ENCODE measurements at regions not wholly inside any gene's neighbourhood (a gene's known extent, or its start where the extent isn't known, plus 50 kb on each side); places are given as distances from the start of the nearest gene placed in this dataset.

DNA sequence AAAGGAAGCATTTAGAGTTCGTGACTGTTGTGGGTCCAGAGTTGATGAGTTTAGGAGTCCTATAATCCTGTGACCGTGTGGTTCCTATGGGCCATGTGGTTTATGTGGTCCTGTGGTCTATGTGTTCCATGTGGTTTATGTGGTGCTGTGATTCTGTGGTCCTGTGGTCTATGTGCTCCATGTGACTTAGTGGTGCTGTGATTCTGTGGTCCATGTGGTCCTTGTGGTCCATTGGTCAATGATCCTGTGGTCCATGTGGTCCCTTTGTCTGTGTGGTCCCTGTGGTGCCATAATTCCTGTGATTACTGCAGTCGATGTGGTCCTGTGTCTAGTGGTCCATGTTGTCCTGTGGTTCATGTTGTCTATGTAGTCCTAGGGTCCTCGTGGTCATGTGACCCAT, 167.3 kb downstream of the TMEM18 start:
- no peak for DNase-seq (ENCODE audit: low read depth)

DNA sequence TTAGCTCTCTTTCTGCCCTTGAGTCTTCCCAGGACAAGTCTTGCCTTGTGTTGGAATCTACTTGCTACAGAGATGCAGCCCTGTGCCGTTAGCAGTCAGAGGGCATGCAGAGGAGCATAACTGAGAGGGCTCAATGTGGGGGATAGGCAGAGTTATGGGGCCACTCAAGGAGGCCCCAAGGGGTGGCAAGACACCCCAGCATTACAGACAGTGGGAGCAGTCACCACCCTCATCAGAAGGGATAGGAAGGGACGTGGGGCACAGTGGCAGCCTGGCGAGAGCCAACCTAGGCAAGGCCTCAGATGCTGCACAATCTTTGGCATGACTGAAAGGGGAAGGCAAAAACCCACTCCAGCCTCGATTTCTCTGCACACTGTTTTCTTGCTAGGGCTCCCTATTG, 169.1 kb downstream of the TMEM18 start:
- DNase-seq (ENCODE audit: low read depth): no peak

DNA sequence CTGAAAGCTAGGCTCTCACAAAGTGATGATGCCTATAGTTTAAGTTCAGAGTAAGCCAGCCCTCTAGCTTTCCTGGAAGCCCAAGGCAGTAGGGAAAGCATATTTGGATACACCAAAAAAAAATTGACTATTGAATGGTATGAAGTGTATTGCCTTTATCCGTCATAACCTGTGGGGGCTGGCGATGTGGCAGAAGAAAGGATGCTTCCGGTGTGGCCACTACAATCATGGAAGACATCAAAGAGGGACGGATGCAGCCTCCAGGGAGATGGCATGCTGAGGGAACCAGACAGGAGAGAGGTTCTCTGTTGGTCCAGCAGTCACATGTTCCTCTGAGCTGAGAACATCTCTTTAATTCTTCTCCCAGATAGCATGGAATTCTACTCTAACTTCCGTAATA, 170.3 kb downstream of the TMEM18 start:
- DNase-seq (ENCODE audit: low read depth): no peak

DNA sequence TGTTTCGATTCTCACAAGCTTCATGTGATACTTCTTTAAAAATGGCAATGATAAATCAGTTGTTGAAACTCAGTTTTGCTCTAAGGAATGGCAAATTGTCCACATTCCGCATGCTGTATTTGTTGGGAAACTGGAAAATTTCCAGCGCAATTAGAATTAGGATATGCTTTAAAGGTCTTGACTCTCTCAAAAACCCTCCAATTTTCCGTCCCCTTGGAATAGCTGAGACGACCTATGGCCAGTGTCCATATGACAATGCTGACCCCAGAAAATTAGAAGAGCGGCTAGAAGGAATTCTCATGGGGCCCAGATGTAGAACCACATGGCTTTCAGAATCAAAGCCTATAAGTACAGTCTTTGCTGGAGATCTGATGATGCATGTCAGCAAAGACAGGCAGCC, 170.8 kb downstream of the TMEM18 start:
- no peak for DNase-seq (ENCODE audit: low read depth)

DNA sequence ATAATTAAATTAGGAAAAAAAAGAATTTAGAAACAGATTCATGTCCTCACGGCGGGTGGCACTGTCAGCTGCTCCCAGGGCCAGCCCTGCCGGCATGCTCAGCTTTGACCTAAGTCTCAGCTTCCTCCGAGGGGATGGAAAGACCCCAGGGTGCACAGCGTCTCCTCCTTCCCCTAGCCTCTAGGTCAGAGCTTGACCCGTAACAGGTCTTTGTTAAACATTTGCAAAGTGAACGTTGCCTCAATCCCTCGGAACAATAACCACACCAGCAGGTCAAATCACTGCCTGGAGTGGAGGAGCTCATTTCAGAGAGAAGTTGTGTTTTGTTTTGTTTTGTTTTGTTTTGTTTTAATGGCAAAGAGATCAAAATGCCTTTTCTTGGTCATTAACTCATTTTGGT, 171.3 kb downstream of the TMEM18 start:
- no peak for DNase-seq (ENCODE audit: low read depth)

DNA sequence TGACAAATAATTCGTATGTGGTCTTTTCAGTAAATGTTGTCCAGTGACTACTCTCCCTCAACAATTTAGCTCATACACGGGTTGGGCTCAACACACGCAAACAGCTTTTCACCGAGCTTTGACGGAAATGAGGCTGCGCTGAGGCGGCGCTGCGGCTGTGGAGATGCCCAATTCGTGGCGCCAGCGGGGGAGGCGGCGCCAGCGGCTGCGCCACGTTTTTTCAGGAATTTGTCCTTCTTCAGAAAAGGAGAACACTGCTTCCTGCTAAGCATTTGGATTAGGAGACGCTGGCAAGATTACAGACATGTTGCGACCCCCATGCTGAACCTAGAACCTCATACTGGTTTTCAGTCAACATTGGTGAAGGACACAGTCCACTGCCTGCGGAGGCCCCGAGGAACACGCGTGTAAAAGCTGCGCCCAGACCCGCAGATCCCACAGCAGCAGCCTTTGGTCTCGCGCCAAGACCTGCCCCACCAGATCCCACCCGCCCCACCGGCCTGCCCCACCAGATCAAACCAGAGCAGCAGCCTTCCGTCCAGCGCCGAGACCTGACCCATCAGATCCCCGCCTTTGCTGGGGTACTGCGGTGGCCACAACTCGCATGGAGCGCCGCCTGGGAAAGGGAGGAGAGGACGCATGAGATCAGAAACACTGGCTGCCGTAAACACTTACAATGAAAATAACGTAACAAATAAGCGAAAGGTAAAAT, 173.8 kb downstream of the TMEM18 start:
- no peak for DNase-seq (ENCODE audit: low read depth)

DNA sequence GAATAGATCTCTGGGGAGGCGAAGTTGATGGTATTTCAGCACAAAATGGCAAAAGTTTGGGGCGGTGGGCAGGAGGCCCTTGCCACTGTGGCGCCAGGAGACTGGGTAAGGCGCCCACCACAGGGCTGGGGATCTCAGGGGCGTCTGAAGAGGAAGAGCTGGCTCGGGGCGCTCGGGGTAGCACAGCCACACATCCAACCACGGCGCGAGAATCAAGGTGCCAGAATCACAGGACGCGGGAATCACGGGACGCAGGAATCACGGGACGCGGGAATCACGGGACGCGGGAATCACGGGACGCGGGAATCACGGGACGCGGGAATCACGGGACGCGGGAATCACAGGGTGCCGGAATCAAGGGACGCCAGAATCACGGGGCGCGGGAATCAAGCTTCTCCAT, 174.4 kb downstream of the TMEM18 start:
- DNase-seq (ENCODE audit: low read depth): no peak

DNA sequence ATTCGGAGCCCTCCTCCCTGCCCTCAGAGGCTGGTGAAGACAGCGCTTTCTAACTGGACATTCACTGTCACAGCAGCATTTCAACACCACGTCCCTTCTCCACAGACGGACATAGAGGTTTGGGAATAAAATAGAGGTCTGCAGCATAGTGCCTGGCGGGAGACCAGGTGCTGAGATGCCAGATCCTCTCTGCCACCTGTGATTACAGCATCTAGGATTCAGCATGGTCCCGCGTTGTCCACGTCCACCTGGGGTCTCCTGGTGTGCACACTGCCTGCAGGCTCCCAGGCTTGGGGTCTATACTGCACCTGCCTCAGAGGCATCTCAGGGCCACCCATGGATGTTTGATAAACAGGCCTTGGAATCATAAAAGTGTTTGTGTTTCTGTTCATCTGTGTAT, 175.5 kb downstream of the TMEM18 start:
- DNase-seq (ENCODE audit: low read depth): no peak

DNA sequence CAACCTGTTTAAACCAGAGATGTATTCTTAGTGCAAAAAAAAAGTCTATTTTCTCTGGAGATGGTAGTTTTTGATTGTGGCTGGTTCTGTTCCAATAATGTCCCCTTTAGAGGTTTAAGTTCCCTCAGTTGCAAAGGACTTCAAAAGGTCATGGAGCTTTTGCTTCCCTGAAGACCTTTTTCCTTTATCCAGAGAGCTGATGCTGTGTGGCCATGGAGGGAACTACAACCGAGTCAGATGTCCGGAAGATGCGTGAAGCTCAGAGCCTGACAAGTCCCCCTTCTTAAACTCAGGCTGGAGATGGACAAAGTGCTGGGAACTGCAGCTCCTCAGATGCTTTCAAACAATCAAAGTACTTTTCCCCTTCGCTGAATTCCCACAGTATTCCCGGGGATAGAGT, 176.1 kb downstream of the TMEM18 start:
- DNase-seq (ENCODE audit: low read depth): peak; percentile 0

DNA sequence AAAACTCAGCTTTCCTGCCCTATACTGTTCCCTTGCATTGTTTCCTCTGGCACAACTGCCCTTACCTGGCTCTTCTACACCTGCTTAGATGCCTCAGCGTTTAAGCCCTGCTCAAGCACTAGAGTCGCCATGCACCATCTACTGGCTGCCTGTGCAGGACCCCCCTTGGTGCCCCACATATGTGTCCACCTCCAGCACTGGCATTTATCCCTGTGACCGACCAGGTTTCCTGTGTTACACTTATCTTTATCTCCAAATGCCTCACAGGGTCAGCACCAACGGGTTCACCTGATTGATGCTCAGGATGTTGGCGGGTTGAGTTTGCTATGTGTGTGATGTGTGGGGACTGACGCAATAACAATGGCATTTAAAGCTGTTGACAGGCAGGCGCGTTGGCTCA, 177.5 kb downstream of the TMEM18 start:
- no peak for DNase-seq (ENCODE audit: low read depth)

DNA sequence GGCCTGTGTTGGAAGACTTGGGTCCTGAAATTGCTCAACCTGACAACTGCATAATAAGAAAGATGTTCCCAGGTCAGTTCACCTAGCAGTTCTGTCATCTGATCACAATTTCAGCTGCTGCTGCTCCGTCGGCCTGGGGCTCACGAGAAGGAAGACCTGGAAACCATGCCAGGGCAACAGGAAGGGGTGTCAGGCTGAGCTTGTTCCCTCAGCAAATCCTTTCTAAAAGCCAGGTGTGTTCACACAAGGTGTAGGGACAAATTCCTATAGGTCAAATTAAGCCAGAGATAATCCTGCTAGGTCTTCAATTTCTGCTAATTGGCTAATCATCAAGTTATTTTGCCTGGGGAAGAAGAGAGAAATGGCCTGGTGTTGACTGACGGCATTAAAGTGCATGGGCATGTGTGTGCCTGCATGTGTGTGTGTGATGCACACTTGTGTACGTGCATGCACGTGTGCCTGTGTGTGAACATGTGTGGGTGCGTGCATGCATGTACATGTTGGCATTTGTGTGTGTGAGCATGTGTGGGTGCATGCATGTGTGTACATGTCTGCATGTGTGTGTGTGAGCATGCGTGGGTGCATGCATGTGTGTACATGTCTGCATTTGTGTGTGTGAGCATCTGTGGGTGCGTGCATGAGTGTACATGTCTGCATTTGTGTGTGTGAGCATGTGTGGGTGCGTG, 178.6 kb downstream of the TMEM18 start:
- DNase-seq (ENCODE audit: low read depth): no peak

DNA sequence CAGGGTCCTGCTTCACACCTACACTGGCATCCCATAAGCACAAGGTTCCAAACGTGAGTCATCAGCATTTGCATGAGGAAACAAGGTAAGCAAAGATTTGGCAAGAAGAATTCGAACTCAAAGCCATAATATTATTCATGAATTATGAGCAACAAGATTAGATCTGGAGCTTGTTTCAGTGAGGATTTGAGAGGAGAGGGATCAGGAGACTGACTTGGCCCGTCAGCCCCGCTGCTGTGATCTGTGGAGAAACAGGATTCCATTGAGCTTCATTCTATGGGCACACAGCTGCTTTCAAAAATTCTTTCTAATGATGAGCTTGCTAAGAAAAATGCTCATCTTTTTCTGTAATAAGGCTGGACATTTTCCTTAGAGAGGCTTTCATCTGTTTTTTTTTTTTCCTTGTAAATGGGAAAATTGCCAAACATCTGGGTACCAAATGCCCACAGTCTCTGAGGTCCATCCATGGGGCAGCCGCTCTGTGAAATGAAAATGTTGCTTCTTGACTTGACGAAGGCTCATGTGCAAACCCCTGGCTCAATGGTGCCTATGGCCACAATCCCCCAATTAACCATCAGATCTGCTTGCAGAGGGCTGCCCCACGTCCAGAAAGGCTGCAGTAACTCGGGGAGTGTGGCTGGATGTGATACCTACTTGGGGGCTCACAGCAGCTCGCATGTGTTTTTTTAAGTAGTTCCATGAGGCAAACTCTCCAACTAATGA, 179.3 kb downstream of the TMEM18 start:
- no peak for DNase-seq (ENCODE audit: low read depth)

DNA sequence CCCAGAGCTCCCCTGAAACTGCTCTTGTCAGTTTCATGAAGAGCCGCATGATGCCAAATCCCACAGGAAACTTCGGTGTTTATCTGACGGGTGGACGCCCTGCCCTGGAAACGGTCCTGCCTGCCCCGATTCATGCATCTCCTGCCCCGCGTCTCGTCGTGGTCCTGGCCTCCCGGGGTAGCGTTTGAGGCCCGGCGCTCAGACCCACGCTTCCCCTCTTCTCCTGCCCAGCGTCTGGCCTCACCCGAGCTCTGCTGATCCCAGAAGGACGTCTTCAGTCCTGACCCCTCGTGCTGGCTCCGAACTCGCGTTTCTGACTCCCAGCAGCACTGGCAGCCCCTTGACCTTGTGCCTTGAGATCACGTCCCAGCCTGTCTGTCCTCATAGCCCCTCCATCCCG, 180.5 kb downstream of the TMEM18 start:
- DNase-seq (ENCODE audit: low read depth): no peak

DNA sequence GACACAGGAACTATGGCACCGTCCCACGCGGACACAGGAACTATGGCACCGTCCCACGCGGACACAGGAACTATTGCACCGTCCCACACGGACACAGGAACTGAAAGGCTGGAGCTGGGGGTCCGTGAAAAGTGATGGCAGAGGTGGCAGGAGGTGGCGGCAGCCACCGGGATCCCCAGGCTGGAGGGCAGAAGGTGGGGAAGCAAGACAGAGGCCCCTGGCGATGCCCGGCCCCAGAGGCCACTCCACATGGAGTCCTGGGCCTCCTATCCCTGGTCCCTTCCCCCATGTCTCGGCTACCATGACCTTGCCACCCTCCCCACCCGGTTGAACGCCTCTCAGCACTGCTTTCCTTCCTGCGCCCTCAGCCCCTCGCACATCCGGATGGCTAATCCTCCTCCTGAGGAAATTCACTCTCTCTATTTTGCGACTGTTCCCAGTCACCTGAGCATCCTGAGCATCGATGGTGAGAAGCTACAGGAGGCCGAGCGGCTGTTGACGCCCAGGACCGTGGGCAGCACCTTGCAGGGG, 181.4 kb downstream of the TMEM18 start:
- no peak for DNase-seq (ENCODE audit: low read depth)

DNA sequence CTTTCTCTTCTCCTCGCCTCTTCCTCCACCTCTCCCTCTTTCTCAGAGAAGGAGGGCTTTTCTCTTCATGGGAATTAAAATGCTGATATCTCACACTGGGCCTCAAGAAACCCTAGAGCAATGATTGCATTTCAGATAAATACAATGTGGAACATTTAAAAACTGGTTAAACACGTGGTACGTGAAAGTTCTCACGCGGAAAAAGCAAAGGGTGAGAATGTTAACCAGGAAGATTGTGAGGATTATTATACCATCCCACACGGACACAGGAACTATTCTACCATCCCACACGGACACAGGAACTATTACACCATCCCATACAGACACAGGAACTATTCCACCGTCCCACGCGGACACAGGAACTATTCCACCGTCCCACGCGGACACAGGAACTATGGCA, 182.4 kb downstream of the TMEM18 start:
- no peak for DNase-seq (ENCODE audit: low read depth)

DNA sequence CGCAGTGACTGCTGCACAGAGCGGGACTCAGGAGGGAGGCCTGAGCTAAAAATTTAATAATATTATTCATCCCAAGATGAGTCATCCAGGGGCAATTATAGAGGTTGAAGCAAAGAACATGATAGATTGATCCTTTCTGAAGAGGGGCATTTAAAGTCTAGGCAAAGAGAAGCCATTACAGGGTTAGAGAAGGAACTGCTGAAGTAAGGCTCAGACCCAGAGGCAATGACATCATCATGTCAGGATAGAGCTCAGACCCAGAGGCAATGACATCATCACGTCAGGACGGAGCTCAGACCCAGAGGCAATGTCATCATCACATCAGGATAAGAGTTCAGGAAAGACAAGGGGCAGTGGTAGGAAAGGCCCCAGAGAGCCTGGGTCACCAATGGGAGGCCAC, 184.0 kb downstream of the TMEM18 start:
- DNase-seq (ENCODE audit: low read depth): no peak

DNA sequence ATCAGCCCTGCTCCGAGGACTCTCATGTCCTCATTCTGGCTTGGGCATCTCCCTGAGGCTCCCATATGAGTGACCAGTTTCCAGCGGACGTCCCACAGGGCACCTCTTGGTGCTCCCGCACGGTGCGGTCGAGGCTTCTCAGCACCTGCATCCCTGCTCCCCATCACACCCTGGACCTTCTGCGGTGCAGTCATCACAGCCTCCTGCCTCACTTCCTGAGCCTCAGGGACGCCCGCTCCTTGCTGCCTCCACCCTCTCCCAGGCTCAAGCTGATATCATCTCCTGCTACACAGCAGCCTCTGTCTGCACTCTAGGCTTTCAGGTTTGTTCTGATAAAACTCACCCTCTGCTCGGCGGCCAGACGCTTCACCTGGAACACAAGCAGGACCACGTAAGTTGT, 185.0 kb downstream of the TMEM18 start:
- DNase-seq (ENCODE audit: low read depth): no peak

DNA sequence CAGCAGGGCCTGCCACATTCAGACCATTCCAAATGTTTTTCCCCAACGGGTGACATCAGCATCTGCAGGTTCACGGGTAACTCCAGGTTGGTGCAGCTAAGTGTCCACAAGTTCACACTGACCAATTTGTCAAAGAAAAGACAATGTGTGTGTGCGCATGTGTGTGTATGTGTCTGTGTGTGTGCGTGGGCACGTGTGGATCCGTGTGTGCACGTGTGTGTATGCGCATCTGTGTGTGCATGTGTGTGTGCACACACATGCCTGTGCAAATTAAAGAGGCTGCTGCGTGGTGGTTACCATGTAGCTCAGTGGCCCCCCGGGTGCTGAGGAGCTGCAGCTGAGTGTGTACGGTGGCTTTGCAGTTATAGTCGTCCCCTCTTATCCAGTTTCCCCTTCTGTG, 187.4 kb downstream of the TMEM18 start:
- no peak for DNase-seq (ENCODE audit: low read depth)

DNA sequence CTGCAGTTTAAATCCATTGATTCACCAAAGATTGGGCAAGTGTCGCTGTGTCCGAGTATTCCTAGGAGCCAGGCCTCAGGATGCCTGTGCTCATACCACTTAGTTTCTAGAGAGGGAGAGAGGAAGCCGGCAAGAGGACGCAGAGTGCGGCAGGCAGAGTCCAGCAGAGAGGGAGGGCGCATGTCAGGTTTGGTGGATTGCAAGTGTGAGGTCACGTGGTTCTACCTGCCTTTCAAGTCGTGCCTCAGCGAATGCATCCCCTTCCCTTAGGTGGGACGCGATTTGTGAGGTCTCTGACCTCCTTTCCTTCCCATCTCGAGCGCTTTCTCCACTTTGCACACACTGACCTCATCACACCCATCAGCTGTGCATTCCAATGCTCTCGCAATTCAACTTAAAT, 188.1 kb downstream of the TMEM18 start:
- DNase-seq (ENCODE audit: low read depth): no peak

DNA sequence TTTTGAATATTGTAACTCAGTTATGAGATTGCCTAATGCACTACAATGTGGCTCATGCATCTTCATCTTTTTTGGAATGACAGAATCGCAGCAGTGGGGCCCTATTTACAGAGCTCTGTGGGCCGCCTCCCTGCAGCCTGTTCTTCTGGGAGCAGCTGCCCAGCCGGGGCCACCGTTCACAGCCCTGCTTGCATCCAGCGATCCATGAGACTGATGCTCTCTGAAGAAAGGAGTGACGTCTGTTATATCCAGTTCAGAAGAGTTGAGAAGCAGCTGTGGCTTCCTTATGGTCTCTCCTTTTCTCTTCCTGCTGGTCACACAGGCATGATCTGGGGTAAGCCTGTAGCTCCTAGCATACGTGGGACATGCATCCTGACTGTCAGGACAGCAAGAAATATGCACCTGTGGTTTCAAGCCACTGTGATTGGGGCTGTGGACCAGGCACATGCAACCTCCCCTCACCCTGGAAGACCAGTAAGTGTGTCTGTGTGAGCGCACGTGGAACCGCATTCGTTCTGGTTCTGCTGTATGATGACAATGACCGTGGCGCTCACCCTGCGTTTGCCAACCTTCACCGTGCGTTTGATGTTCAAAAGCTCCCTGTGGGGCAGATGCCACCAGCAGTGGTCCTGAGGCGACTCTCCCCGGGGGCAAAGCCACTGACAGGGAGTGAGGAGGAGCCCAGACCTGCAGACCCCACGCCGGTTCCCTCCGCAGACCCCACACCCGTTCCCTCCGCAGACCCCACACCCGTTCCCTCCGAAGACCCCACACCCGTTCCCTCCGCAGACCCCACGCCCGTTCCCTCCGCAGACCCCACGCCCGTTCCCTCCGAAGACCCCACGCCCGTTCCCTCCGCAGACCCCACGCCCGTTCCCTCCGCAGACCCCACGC, 189.8 kb downstream of the TMEM18 start:
- no peak for DNase-seq (ENCODE audit: low read depth)

DNA sequence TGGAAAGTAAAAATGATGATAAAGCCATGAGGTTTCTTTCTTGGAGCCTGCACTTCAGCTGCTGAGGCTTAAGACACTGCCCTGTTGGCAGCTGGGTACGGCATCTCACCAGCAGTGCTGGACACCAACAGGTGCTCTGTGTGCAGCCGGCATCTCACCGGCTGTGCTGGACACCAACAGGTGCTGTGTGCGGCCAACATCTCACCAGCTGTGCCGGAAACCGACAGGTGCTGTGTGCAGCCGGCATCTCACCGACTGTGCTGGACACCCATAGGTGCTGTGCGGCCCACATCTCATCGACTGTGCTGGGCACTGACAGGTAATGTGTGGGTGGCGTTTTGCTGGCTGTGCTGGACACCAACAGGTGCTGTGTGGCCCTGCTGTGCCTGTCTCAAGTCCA, 190.8 kb downstream of the TMEM18 start:
- DNase-seq (ENCODE audit: low read depth): no peak

DNA sequence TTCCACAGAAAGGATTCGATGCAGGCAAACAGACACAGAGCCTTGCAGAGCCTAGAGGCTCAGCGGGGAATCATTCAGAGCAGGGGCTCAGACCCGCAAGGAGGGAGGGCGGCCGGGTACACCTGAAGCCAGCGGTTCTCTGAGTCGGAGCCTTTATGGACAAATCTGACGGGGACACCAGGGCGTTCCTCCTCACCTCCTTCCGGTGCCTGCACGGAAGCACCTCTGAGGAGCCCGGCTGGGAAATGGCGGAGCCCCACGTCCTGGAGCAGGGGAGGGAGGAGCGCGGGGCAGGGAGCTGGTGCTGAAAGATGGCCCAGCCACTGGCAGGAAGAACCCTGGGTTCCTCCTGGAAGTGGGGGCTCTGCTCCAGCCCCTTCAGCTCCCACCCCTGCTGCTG, 193.5 kb upstream of the ALKAL2 start:
- no peak for DNase-seq (ENCODE audit: low read depth)
